Activated T-cell treated with anti-CD3 and anti-CD28 coated beads, Interleukin-2, amount 50 U/mL, for 48 hours (primary cell): ENCODE measurements at regions not wholly inside any gene's neighbourhood (a gene's known extent, or its start where the extent isn't known, plus 50 kb on each side); places are given as distances from the start of the nearest gene placed in this dataset.

Source experiments
- DNase-seq, 2 experiments: peaks; one replicate each; pipeline ENCODE4 v3.0.0-alpha.2; 2020

DNA sequence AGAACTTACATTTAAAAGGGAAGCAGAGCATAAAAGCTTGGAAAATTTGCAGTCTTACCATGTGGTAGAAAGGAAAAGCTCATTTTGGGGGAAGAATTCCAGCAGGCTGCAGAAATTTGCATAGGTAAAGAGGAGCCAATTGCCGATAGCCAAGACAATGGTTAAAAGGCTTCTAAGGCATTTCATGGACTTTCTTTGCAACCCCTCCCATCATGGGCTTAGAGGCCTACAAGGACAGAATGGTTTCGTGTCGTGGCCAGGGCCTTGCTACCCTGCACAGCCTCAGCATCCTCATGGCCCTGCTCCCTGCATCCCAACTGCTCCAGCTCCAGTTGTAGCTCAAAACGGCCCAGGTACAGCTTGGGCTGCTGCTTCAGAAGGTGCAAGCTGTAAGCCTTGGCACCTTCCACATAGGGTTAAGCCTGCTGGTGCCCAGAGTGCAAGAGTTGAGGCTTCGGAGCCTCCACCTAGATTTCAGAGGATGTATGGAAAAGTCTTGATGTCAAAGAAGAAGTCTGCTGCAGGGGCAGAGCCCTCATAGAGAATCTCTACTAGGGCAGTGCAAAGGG lies 420.3 kb downstream of the PCDH17 start:
- no peak for DNase-seq

DNA sequence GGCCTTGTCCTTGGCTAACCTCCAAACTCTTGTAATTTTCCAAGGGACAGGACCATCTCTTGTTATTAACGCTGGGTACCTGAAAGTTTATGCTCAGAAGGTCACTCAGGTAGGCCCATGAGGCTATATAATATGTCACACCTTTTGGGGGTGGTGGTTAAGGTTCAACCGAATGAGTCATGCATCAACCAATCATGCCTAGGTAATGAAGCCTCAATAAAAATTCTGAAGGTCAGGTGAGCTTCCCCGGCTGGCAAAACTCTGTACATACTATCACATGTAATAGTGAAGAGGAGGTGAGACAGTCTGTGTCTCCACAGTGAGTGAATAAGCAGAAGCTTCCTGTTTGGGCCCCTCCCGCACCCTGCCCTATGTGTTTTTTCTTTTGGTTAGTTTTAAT lies 424.9 kb downstream of the PCDH17 start:
- DNase-seq = no peak

DNA sequence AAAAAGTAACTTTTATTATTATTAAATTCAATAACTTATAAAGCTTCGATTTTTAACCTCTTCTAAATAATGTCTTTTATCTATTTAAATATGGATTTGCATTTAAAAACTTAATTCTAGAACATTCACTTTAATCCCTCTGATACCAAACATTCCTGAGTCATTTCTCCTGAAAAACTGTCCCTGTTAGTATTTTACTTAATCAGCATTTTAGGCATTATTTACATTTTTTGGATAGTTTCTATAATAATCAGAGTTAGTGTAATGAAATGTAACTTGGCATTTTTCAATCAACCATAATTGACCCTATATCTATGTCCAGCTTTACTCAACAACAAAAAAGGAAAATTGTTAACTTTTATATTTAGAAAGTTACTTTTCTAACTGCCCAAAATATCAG lies 428.1 kb downstream of the PCDH17 start:
- DNase-seq = no peak

DNA sequence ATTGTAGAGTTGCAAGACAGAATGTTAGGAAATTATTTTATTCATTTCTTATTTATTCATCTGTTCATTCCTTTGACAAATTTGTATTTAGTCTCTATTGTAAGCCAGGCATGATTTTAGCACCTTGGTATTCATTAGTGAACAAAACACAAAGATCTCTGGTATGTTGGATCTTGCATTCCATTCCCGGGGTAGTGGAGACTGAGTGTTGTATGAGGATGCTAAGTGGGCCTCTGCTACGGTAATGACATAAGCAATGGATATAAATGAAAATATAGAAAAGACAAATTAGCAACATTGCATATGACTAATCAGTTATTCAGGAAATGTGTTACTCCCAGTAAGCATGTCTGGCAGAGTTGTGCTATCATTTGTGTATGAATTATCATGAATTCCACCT lies 449.3 kb downstream of the PCDH17 start:
- no peak for DNase-seq

DNA sequence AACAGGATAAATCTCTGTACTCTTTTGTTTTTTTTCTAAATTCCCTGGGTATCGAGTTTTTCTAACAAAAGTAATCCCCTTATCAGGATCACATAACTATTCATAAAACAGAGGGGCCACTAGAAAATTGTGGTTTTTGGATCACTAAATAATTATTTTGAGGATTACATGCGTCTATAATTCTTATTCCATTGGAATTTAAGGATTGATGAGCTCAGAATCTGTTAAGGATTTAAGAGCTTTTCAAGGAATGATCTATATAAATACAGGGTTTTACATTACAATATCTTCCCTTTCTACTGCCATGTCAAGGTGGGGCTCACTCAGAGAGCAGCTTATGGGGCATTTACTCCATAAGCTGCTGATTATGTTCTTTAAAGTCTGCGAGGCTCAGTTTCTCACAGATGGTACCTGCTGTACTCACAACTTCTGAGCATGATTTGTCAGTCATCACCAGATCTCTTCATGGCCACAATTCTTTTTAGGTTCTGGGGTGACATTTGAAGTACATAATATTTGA lies 449.8 kb downstream of the PCDH17 start:
- DNase-seq = no peak

DNA sequence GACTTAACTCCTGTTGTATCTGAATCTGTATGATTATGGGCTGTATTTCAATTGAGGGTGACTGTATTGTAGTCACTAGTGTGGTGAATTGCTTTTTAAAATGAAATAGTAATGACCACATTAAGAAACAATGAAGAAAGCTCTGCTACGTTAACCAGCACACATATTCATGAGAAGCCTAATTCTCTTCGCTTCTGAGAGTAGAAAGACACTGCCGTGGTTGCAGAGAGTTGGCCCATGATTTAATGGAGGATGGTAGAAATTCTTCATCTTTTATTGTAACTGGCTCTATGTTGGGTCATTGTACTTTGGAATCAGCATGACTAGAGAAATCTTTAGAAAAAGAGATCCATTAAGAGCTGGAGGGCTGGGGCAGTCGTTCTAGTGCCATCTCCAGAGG lies 451.5 kb downstream of the PCDH17 start:
- DNase-seq = no peak

DNA sequence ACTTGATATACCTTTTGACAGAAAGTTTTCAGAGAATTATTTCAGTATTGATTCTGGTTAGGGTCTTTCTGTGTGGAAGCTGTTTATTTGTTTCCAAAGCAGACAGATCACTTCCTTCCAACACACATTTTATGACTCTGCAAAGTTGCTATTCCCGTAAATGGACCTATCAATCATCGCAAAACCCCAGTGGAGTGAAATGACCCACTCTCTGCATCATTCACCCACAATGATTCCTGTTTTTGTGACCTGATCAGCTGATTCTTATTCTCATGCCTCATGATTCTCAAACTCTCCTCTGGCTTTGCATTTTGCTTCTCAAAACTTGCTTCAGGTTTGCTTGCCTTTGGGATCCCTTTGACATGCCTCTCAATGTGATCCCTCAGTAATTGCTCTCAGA lies 453.7 kb downstream of the PCDH17 start:
- DNase-seq = no peak

DNA sequence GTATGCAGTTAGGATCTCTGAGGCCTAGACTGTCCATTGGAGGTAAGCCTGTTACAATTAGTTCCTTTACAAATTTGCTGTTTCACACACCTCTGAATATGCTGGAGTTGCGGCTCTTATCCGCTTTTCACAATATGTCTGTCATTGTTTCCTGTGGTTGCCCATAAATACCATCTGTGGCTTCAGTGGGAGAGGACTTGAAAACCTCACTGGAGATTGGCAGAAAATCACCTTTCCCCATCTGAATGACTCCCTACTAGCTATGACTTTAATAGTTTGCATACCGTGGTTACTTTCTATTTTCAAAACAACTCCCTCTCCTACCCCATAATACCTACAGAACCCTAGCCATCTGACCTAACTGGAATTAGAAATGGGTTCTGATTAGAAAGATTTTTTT lies 454.3 kb downstream of the PCDH17 start:
- no peak for DNase-seq

DNA sequence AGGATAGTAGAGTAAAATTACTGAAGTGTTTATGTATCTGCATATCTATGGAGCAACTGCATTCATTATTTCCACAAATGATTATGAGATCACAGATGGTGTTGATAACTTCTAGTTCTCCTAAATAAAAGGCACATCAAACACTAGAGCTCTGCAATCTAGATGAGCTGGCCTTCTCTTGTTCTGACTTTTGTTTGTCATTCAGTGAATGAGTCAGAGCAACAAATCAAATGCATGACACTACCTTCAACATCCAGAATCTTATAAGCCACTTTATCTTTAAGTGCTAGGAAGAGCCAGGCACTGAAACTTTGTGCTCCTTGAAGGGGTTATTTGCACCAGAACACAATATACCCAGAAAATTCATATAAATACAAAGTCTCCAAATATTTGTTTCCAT lies 456.0 kb downstream of the PCDH17 start:
- no peak for DNase-seq

DNA sequence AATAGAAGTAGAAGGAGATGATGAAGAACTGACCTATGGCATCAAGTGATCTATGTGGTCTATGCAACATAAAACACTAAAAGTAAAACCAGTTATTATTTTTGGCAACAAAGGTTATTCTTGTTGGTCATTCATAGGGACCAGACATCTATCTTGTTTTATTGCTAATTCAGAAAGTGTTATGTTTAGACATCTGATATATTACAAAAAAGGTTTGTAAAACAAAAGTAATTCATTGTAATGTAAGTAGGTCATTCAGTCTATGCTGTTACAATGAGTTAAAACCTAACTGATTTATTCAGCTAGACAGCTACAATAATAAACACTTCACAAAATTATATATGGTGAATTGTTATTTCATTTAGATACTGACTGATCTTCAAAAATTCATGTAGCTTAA lies 461.9 kb downstream of the PCDH17 start:
- no peak for DNase-seq

DNA sequence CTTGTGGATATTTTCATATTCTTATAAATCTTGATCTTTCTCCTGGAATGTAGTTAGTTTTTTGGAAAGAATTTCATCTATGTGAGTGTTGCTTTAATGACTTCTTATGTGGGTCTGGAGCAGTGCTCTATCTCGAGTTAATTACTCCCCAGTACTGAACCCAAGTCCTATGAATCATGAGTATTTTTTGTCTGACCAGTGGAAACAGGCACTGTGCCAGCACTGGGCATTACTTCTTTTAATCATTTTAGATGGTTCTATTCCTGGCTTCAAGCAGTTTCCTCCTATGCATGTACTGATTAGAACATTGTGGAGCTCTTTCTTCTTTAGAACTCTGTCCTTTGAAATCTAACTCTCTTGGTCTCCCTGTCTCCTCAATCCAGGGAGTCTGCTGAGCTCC lies 466.3 kb downstream of the PCDH17 start:
- DNase-seq = no peak

DNA sequence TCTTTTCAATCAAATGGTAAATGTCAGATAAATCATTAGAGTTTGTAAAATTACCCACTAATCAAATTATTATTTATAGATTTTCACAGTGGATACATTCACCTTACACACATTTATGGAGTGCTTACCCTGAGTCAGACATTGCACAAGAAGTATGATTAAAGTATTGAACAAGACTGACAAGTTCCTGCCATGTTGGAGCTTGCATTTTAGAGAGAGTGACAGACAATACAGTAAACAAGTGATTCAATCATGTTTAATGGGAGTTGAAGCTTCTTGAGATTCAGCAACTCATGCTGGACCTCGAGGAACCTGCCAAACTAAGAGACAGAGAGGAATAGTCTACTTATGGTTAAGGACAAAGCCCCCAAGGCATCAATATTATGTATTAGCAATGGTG lies 487.8 kb downstream of the PCDH17 start:
- no peak for DNase-seq

DNA sequence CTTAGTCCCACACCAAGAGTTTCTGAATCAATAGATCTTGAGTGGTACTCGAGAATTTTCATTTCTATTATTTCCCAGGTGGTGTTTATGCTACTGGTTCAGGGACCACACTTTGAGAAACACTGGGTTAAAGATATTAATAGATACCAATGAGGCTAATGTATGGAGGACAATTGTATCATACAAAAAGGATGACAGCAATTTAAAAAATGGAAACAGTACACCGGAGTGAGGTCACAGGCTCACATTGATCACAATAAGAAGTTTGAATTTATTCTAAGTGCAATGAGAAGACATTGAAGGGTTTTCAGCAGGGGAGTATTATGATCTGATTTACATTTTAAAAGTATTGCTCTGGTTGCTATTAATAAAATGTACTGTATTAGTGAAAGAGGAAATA lies 488.3 kb downstream of the PCDH17 start:
- DNase-seq = no peak

DNA sequence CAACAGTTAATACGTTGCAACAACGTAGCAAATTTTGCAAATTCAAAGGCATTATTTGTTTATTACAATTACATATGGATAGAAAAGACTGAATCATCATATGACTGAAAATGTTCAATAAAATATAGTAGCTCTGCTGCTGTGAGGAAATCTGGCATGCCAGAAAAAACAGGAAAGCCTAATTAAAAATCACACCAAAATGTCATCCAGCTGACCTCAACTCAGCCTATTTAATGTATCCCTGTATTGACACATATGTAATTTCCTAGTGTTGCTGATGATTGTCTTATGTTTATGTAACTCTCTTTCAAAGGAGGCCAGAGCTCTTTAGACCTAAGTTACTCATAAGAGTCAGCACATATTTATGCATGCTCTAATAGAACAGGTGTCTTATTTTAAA lies 495.0 kb downstream of the PCDH17 start:
- no peak for DNase-seq

DNA sequence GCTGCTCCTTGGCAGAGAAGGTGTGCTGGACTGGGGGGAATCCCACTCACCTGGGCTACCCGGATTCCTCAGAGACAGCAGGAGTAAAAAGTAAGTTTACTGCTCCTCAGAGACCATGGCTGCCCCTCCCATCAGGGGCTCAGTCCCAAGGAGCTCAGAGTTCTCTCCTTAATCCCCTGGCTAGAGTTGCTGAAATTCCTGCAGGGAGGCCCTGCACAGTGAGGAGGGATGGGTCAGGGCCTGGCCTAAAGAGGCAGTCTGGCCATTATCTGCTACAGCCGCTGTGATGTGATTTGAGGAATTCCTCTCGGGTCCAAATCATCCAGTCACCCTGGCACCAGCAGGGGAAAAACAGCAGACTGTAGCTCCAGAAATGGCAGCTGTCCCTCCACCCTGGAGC lies 502.5 kb downstream of the PCDH17 start:
- DNase-seq = no peak

DNA sequence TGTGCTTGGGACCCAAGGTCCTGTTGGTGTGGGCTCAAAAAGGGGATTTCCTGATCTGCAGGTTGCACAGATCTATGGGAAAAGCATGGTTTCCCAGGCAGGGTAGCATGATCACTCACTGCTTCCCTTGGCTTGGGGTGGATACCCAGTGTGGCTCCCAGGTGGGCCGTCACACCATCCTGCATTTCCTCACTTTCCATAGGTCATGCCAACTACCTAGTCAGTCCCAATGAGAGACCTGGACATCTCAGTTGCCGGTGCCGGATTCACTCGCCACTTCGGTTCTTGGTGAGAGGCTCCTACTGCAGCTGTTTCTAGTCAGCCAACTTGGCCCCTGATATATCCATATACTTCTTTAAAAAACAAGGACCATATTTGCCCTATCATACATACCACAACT lies 503.0 kb downstream of the PCDH17 start:
- DNase-seq = no peak

DNA sequence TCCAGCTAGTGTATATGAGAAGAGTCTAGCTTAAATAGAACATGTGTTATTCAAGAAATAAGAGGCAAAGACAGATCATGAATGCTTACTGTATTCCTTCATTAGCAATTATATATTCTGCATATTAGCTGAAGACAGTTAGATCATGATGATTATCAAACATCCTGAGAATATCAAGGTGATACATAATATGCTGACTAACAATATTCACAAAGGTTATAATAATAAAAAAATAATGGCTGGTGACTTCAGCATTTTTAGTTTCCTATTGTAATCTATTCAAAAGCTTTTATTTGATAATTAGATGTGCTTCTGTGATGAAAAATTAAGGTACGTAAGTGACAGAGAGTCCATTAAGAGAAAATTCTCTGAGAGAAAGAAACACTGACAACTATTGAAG lies 511.4 kb downstream of the PCDH17 start:
- DNase-seq = no peak

DNA sequence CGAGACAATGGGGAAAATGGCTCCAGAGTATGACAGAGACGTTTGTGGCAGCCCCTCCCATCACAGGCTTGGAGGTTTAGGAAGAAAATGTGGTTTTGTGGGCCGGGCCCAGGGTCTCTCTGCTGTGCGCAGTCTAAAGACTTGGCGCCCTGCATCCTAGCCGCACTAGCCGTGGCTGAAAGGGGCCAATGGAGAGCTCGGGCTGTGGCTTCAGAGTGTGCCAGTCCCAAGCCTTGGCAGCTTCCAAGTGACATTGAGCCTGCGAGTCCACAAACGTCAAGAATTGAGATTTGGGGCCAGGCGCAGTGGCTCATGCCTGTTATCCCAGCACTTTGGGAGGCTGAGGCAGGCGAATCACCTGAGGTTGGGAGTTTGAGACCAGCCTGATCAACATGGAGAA lies 513.1 kb downstream of the PCDH17 start:
- DNase-seq = no peak

DNA sequence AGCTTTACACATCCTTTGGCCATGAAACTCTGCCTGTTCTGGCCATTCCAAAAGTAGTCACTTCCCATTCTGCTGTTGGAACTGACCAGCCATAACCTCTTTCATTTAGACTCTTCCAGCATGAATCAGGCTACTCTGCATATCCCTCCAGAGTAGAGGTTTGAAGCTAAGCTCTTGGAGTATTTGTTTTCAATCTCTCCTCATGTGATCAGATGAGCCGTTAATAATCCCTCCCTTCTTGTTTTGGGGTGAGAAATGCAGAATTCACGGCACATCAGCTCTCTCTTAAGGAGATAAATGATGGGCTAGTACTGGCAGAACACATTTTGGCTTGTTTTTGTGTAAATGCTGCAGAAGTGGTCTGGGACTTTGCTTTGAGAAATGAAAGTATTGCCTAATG lies 519.9 kb downstream of the PCDH17 start:
- DNase-seq = no peak

DNA sequence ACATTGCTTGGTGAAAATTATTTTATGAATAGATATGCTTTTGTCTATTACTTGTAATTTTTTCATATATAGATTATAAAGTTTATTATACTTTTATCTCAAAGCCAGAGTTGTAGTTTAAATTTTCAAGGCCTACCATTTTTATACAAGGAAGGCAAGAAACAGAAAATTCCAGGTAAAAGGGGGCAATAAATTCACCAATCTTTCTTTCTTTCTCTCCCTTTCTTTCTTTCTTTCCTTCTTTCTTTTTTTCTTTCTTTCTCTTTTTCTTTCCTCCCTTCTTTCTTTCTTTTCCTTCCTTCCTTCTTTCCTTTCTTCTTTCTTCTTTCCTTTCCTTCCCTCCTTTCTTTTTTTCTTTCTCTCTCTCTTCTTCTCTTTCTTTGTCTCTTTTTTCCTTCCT lies 529.4 kb downstream of the PCDH17 start:
- no peak for DNase-seq

DNA sequence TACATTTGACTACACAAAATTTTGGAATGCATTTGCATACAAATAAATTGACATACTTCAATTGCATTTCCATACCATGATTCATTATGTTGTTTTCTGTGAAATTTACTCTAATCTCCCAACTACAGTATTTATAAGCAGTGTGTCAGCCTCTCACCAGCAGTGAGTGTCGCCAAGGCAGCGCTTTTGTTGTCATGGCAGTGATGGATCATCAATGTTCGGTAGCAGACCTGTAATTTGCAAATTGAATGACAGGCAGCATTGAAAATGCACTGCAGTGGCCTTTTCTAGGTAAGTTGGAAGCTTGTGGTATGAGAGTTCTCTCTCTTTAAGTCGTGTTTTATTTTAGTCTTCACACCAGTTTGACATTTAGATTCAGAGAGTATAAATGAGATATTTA lies 534.1 kb downstream of the PCDH17 start:
- no peak for DNase-seq

DNA sequence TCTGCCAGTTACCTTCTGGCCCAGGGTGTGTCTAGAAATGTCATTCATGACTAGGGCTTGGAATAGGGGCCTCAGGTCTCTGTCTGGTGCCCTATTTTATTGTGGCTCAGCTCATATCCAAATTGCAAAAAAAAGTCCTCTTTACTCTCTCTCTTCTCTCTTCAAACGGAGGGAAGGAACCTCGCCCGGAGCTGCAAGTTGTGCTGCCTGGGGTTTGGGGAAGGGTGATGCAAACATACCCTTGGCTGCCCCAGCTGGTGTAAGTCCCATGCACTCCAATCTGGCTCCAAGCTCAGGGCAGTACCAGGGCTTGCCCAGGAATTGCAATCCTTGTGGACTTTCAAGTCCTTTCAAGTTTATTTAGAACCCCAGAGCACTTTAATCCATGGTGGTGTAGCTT lies 549.6 kb downstream of the PCDH17 start:
- DNase-seq = no peak

DNA sequence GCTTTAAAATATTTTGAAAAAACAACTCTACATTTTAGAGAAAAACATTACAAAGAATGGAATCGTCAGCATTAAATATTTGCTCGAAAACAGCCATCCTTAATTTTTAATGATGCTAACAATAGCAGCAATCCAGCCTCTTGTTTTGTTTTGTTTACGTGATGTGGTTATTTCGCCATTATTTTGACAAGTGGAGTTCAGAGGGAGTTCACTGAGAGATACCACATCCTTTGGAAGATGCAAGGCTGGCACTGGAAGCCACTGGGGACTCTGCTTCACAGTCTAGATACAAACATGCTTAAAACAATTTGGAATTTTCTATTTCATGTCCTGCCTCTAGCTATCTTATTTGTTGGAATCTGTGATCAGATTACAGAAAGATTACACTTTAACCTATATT lies 556.3 kb downstream of the PCDH17 start:
- DNase-seq = no peak

DNA sequence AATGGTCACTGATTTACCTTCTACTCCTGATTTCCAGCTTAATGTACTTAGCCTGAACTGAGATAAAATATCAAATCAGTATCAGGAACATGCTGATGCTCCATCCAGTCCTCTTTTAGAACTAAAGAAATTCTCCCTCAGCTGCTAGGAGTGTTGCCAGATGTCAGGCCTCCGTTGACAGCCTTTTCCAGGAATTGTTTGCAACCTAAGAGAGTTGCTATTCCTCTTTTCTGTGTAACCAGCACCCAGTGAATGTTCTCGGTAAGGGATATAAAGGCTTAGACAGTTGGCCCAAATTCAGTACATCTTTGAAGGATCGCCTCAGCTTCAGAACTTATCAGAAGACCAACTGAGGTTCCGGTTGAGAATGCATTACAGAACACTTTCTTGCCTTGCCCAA lies 559.0 kb downstream of the PCDH17 start:
- DNase-seq = no peak

DNA sequence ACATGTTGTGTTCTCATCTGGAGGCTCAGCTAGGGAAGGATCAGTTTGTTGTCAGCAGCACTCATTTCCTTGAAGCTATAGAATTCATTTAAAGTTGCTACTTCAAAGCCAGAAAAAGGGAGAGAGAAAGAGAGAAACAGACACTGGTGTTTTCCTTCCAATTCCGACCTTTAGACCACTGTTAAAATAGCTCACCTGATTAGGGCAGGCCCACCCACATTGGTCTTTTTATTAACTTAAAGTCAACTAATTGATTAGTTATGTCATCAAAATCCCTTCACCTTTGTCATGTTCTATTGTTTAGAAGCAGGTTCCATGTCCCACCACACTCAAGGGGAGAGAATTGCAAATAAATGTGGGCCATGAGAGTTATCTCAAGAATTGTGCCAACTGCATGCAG lies 560.2 kb downstream of the PCDH17 start:
- DNase-seq = no peak

DNA sequence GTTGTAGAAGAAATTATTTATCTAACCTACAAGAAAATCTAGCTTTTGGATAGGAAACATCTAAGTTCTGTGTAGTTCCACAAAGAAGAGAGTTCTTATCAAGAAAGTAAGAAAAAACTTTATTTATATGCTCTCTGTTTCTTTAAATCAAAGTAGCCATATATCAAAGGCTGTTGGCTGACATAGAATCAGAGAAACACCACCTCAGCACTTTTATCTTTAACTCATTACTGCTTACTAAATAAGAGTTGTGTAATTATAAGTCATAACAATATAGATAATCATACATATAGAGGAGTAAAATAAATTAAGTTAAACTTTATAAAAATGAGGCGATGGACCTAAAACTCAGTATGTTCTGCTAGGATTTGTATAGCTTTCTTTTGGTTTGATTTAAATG lies 570.6 kb downstream of the PCDH17 start:
- no peak for DNase-seq
